Spinal cord (tissue), 9 donors: ENCODE measurements at regions not wholly inside any gene's neighbourhood (a gene's known extent, or its start where the extent isn't known, plus 50 kb on each side); places are given as distances from the start of the nearest gene placed in this dataset.
A peak's percentile ranks its signal among the peaks of the same experiment; 100 is the strongest.

Source experiments
- DNase-seq, 6 donors: peaks; one replicate each; pipeline versions ENCODE4 v3.0.0 to v3.0.0-alpha.2; 2013 to 2015; ENCODE audit warnings: low spot score in 6 of 6, low read depth in 4 of 6
- H3K27ac ChIP-seq: one replicate; pipeline ENCODE4 v1.5.1; 2013; ENCODE audit warnings: low read depth, low read length, control low read depth
- H3K27me3 ChIP-seq: one replicate; pipeline ENCODE4 v1.6.1; 2013; ENCODE audit warnings: low read length; ENCODE audit not compliant: control insufficient read depth, insufficient read depth
- H3K36me3 ChIP-seq: one replicate; pipeline ENCODE4 v1.6.1; 2013; ENCODE audit warnings: low read length; ENCODE audit not compliant: control insufficient read depth, insufficient read depth
- H3K4me1 ChIP-seq: one replicate; pipeline ENCODE4 v1.6.1; 2013; ENCODE audit warnings: low read length; ENCODE audit not compliant: control insufficient read depth, insufficient read depth
- H3K4me3 ChIP-seq: one replicate; pipeline ENCODE4 v1.5.1; 2013; ENCODE audit warnings: low read depth, low read length, control low read depth
- H3K9me3 ChIP-seq: one replicate; pipeline ENCODE4 v1.6.1; 2013; ENCODE audit warnings: low read length; ENCODE audit not compliant: control insufficient read depth, insufficient read depth
- WGBS: methylation state at CpG from one replicate; pipeline ENCODE4 v1.1.5; 2013; ENCODE audit warnings: missing lambda C conversion rate; ENCODE audit not compliant: insufficient coverage; 5-methylcytosine and 5-hydroxymethylcytosine counted together
- donor health status: healthy.

DNA sequence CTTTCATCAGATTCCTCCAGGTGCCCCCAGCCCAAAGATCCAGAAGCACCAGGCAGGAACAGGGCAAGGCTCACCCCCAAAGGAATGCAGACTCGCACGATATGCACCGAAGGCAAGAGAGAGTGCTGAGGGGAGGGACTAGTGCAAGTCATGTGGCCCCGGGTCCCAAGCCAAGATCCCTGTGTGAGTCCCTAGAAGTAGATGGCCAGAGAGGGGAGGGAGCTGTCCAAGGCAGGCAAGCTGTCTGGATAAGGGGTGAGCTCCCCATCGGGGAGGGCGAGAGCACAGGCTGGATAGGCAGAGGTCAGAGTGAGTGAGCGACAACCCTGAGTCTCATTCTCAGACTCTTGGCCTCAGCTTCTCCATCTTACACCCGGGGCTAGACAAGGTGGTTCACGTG is 171.5 kb upstream of the LINGO1 start:
- H3K4me3 ChIP-seq, result no peak overlapping the region
- DNase-seq, result no peak
- peaks cover 57% of the 10 kb centered on the region for H3K4me1 ChIP-seq
- no peaks in the 10 kb centered on the region for H3K9me3 ChIP-seq
- no peaks in the 10 kb centered on the region for H3K27me3 ChIP-seq
- no peak overlapping the region for H3K27ac ChIP-seq
- 60% methylated on average over 6 of the region's 9 CpGs for WGBS
- H3K36me3 ChIP-seq, result peaks cover 8% of the 10 kb centered on the region

DNA sequence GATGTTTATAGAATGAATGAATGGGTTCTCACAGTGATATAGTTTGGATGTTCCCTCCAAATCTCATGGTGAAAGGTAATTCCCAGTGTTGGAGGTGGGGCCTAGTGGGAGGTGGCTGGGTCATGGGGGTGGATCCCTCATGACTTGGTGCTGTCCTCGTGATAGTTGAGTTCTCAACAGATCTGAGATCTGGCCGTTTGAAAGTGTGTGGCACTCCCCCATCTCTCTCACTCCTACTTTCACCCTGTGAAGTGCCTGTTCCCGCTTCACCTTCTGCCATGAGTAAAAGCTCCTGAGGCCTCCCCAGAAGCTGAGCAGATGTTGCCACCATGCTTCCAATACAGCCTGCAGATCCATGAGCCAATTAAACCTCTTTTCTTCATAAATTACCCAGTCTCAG is 170.8 kb upstream of the LINGO1 start:
- H3K36me3 ChIP-seq, result peaks cover 8% of the 10 kb centered on the region
- no peak for DNase-seq
- 58% methylated on average over 2 of the region's 3 CpGs for WGBS
- no peaks in the 10 kb centered on the region for H3K9me3 ChIP-seq
- H3K4me1 ChIP-seq, result peaks cover 60% of the 10 kb centered on the region
- H3K4me3 ChIP-seq, result no peak overlapping the region
- no peaks in the 10 kb centered on the region for H3K27me3 ChIP-seq
- no peak overlapping the region for H3K27ac ChIP-seq

GRCh38 chr15:77800305-77800704 is 167.6 kb upstream of the LINGO1 start:
- H3K9me3 ChIP-seq, result no peaks in the 10 kb centered on the region
- H3K4me3 ChIP-seq, result no peak overlapping the region
- DNase-seq, result no peak
- H3K36me3 ChIP-seq, result peaks cover 13% of the 10 kb centered on the region
- no peaks in the 10 kb centered on the region for H3K27me3 ChIP-seq
- H3K27ac ChIP-seq, result no peak overlapping the region
- 100% methylated on average over 1 of the region's 5 CpGs for WGBS
- H3K4me1 ChIP-seq, result peaks cover 62% of the 10 kb centered on the region

GRCh38 chr15:77798847-77799246 is 166.1 kb upstream of the LINGO1 start:
- Histone ChIP-seq H3K9me3 (no peaks in the 10 kb centered on the region), H3K27ac (no peak overlapping the region)
- 77% methylated on average over 3 of the region's 3 CpGs for WGBS

DNA sequence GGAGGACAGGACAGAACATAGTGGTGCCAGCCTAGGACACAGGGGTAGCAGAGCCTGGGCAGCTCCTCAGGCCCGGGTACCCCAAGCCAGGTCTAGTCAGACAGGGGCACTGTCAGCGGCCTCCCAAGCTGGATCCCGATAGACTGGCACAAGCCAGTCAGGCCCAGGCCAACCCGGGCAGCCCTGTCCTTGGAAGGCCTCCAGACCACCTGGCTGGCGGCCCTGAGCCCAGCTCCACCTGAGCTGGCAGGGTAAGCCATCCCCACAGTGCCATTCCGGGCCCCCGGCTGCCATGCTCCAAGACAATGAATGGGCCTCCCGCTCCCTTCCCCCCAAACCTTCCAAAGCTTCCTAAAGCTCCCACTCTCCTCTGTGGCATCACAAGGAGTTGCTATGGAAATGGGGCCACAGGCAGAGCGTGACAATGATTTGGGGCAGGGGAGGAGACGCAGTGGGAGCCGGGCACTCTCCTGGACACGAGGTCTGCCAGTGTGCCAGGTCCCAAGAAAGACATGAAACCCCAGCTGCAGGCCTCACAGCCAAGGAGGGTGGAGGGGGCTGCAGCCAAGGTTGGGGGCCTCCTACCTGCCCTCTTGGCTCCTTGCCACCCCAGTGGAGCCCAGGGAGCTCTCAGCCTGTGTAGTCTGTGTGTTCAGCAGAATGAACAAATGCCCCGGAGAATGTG is 165.6 kb upstream of the LINGO1 start:
- H3K4me3 ChIP-seq, result no peak overlapping the region
- peaks cover 50% of the 10 kb centered on the region for H3K4me1 ChIP-seq
- H3K27ac ChIP-seq, result no peak overlapping the region
- no peaks in the 10 kb centered on the region for H3K9me3 ChIP-seq
- no peaks in the 10 kb centered on the region for H3K27me3 ChIP-seq
- WGBS, result 34% methylated on average over 10 of the region's 13 CpGs
- peak in 2 of 6 donors; percentile 70 to 73 for DNase-seq
- H3K36me3 ChIP-seq, result peaks cover 20% of the 10 kb centered on the region

More at GRCh38 chr15:77798847-77799246, 166.1 kb upstream of the LINGO1 start:
- no peak for DNase-seq
- peaks cover 50% of the 10 kb centered on the region for H3K4me1 ChIP-seq
- H3K36me3 ChIP-seq, result peaks cover 18% of the 10 kb centered on the region
- no peaks in the 10 kb centered on the region for H3K27me3 ChIP-seq
- no peak overlapping the region for H3K4me3 ChIP-seq

DNA sequence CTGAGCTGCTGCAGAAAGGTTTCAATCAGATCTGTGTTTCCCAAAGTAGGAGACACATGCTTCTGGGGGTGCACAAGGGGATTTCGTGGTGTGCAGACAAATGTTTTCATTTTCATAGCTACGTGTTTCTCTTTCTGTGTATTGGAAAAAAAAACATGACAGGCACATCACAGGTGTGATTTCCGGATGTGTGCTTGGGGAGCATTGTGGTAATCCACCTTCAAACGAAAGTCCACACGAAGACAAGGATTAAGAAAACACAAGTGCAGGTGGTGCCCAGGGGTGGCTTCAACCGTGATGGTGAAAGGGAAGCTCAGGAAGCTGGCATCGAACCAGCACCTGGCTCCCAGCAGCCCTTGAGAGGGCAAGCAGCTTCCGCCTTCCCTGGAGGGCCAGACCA is 164.6 kb upstream of the LINGO1 start:
- WGBS, result 59% methylated on average over 4 of the region's 8 CpGs
- Histone ChIP-seq H3K4me1 (peaks cover 53% of the 10 kb centered on the region), H3K27ac (no peak overlapping the region), H3K27me3 (no peaks in the 10 kb centered on the region), H3K4me3 (no peak overlapping the region), H3K36me3 (peaks cover 20% of the 10 kb centered on the region), H3K9me3 (no peaks in the 10 kb centered on the region)
- DNase-seq, result no peak

GRCh38 chr15:77796046-77796729 is 163.5 kb upstream of the LINGO1 start:
- Histone ChIP-seq H3K4me3 (no peak overlapping the region), H3K27ac (no peak overlapping the region), H3K36me3 (peaks cover 22% of the 10 kb centered on the region), H3K9me3 (no peaks in the 10 kb centered on the region), H3K27me3 (no peaks in the 10 kb centered on the region), H3K4me1 (peaks cover 49% of the 10 kb centered on the region)
- WGBS, result 85% methylated on average over 7 of the region's 11 CpGs
- no peak for DNase-seq

DNA sequence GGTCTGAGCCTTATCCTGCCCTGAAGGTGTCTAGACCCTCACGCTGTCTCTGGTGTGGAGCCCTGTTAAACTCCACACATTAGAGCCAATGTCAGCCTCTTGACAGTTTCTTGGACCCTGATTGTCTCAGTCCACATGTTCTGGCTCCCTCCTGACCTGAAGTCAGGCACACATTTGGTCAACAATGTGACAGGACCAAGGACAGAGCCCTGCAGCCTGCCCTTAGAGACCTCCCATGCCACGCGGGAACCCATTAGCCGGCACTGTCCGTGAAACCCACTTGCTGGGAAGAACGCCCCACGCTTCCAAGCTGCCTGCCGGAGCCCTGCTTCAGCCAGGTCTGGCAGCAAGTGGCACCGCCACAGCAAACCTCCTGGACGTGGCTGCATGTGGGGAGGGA is 162.7 kb upstream of the LINGO1 start:
- WGBS, result 65% methylated on average over 7 of the region's 10 CpGs
- no peaks in the 10 kb centered on the region for H3K9me3 ChIP-seq
- no peak overlapping the region for H3K4me3 ChIP-seq
- peaks cover 49% of the 10 kb centered on the region for H3K4me1 ChIP-seq
- H3K27me3 ChIP-seq, result no peaks in the 10 kb centered on the region
- H3K27ac ChIP-seq, result no peak overlapping the region
- H3K36me3 ChIP-seq, result peaks cover 25% of the 10 kb centered on the region
- no peak for DNase-seq

- no peaks in the 10 kb centered on the region for H3K9me3 ChIP-seq
- no peak for DNase-seq
- no peak overlapping the region for H3K27ac ChIP-seq
- peaks cover 28% of the 10 kb centered on the region for H3K36me3 ChIP-seq
- no peak overlapping the region for H3K4me3 ChIP-seq
- peaks cover 32% of the 10 kb centered on the region for H3K4me1 ChIP-seq
- H3K27me3 ChIP-seq, result no peaks in the 10 kb centered on the region
- WGBS, result 79% methylated on average over 9 of the region's 9 CpGs
These were observed 159.2 kb upstream of the LINGO1 start for GRCh38 chr15:77791941-77792340.

- H3K9me3 ChIP-seq, result no peaks in the 10 kb centered on the region
- no peak overlapping the region for H3K4me3 ChIP-seq
- no peaks in the 10 kb centered on the region for H3K27me3 ChIP-seq
- no peak for DNase-seq
- H3K36me3 ChIP-seq, result peaks cover 23% of the 10 kb centered on the region
- WGBS, result 71% methylated on average over 1 of the region's 3 CpGs
- peaks cover 30% of the 10 kb centered on the region for H3K4me1 ChIP-seq
- H3K27ac ChIP-seq, result no peak overlapping the region
These were observed 157.8 kb upstream of the LINGO1 start for GRCh38 chr15:77790481-77790880.
